GM23248 (cell line): ENCODE measurements at regions not wholly inside any gene's neighbourhood (a gene's known extent, or its start where the extent isn't known, plus 50 kb on each side); places are given as distances from the start of the nearest gene placed in this dataset.

Experiments
- EZH2 ChIP-seq: fragments of 200-600 bp; sonication (generic); IDR thresholded peaks from 2 replicates; pipeline ENCODE4 v1.6.1; 2018; ENCODE audit warnings: antibody characterized with exemption, mild to moderate bottlenecking; ENCODE audit not compliant: insufficient read depth, poor library complexity, severe bottlenecking
- EZH2phosphoT487 ChIP-seq: fragments of 200-600 bp; sonication (generic); IDR thresholded peaks from 2 replicates; pipeline ENCODE4 v1.6.1; 2018; ENCODE audit warnings: antibody characterized with exemption, moderate library complexity, mild to moderate bottlenecking, low read depth; ENCODE audit not compliant: insufficient read depth

GRCh38 chr16:63928421-63928820, 1193.4 kb downstream of the CDH11 start:
- TF ChIP-seq EZH2: no peak
- TF ChIP-seq EZH2phosphoT487: no peak
